BJ (cell line): ENCODE measurements at regions not wholly inside any gene's neighbourhood (a gene's known extent, or its start where the extent isn't known, plus 50 kb on each side); places are given as distances from the start of the nearest gene placed in this dataset.

ENCODE experiments used
- CTCF ChIA-PET: fragments of 350-600 bp; formaldehyde crosslinking; extraction: SDS; loops from one replicate; lab custom pipeline; 2021; ENCODE audit warnings: antibody characterized with exemption, inconsistent platforms; lab: Yijun Ruan, JAX
- POLR2A ChIA-PET: fragments of 300-600 bp; sonication (Branson Sonifier 250); formaldehyde crosslinking; extraction: SDS; loops from one replicate; lab custom pipeline; 2021; ENCODE audit warnings: antibody characterized with exemption; lab: Charles Lee
- DNase-seq: peaks from one replicate; pipeline ENCODE4 v3.0.0-alpha.2; 2011; ENCODE audit warnings: low read depth
- H3K27me3 ChIP-seq: 2 replicates; pipeline ENCODE4 v1.6.0; 2011; ENCODE audit warnings: low read length; ENCODE audit not compliant: control insufficient read depth, insufficient read depth
- H3K36me3 ChIP-seq: 2 replicates; pipeline ENCODE4 v1.5.1; 2011; ENCODE audit warnings: low read length; ENCODE audit not compliant: control insufficient read depth, insufficient read depth
- H3K4me3 ChIP-seq: 2 replicates; pipeline ENCODE4 v1.5.1; 2011; ENCODE audit warnings: low read depth, mild to moderate bottlenecking, control low read depth, low read length
- TF ChIP-seq, protein P1 (sequence below): IDR thresholded peaks from 2 replicates; pipeline ENCODE4 v1.5.1; 2011; ENCODE audit warnings: low read depth, mild to moderate bottlenecking, control low read depth, inconsistent platforms, low read length, moderate library complexity; ENCODE audit not compliant: insufficient read depth

DNA sequence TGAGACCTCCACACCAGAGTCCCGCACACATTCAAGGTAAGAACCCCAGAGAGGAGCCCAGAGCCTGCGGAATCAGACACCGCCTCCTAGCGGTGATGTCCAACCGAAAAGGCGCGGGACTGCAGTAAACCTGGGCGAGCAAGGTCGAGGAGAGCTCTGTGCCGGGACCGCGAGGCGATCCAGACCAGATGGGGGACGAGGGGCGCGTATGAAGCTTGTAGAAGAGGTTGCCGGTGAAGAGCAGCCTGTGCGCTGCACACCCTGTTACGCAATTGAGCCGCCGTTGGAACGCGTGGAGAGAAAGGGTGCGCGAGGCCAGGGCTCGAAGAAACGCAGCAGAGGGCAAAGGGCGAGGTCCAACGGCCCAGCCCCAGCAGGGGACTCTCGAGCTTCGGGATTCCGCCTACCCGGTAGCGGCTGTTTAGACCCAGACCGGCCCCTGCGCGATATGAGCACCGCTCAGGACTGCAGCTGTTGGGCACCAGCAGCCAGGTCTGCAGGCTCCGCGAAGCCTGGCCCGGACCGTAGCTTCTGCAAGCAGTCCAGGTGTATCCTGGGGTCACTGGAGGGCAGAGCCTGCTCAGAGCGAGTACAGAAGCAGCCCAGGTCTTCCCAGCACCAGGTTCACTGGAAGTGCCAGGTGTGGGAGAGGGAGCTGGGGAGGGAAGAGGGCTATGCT is 65.9 kb upstream of the ZNF599 start:
- no peak for DNase-seq
- H3K36me3 ChIP-seq = no peaks in the 10 kb centered on the region
- ChIA-PET POLR2A (no interaction called here), CTCF (no interaction called here)
- peaks cover 2% of the 10 kb centered on the region; the same call in 1 of the 2 replicates for H3K27me3 ChIP-seq
- no peak overlapping the region for H3K4me3 ChIP-seq
- TF ChIP-seq, protein P1, sequence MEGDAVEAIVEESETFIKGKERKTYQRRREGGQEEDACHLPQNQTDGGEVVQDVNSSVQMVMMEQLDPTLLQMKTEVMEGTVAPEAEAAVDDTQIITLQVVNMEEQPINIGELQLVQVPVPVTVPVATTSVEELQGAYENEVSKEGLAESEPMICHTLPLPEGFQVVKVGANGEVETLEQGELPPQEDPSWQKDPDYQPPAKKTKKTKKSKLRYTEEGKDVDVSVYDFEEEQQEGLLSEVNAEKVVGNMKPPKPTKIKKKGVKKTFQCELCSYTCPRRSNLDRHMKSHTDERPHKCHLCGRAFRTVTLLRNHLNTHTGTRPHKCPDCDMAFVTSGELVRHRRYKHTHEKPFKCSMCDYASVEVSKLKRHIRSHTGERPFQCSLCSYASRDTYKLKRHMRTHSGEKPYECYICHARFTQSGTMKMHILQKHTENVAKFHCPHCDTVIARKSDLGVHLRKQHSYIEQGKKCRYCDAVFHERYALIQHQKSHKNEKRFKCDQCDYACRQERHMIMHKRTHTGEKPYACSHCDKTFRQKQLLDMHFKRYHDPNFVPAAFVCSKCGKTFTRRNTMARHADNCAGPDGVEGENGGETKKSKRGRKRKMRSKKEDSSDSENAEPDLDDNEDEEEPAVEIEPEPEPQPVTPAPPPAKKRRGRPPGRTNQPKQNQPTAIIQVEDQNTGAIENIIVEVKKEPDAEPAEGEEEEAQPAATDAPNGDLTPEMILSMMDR = peak; percentile 31

- Histone ChIP-seq H3K36me3 (no peaks in the 10 kb centered on the region), H3K4me3 (no peak overlapping the region), H3K27me3 (peaks cover 2% of the 10 kb centered on the region; the same call in 1 of the 2 replicates)
- CTCF ChIA-PET = no interaction called here
- no peak for DNase-seq
- POLR2A ChIA-PET = no interaction called here
- TF ChIP-seq, protein P1 = no peak
Observed at GRCh38 chr19:34838248-34838647, 65.2 kb upstream of the ZNF599 start.

DNA sequence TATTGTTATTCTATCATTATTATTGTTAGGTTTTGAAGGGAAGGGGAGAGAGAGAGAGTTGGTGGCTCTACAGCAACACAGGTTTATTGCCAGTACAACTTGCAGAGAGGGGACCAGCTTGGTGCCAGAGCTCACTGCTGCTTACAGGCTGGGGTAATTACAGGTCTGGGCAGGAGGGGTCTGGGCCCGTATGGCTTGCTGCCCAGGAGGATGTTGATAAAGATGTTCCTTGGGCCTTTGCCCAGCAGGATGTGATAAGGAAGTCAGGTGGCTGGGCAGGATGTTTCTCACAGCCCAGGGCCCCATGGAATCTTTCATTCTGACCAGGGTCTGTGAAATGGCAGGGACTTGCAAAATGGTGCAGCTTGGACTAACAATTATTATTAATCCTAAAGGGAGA is 64.2 kb upstream of the ZNF599 start:
- CTCF ChIA-PET = no interaction called here
- H3K36me3 ChIP-seq = no peaks in the 10 kb centered on the region
- TF ChIP-seq, protein P1 = no peak
- no peak overlapping the region for H3K4me3 ChIP-seq
- no peak for DNase-seq
- peaks cover 2% of the 10 kb centered on the region; the same call in 1 of the 2 replicates for H3K27me3 ChIP-seq
- POLR2A ChIA-PET = no interaction called here

DNA sequence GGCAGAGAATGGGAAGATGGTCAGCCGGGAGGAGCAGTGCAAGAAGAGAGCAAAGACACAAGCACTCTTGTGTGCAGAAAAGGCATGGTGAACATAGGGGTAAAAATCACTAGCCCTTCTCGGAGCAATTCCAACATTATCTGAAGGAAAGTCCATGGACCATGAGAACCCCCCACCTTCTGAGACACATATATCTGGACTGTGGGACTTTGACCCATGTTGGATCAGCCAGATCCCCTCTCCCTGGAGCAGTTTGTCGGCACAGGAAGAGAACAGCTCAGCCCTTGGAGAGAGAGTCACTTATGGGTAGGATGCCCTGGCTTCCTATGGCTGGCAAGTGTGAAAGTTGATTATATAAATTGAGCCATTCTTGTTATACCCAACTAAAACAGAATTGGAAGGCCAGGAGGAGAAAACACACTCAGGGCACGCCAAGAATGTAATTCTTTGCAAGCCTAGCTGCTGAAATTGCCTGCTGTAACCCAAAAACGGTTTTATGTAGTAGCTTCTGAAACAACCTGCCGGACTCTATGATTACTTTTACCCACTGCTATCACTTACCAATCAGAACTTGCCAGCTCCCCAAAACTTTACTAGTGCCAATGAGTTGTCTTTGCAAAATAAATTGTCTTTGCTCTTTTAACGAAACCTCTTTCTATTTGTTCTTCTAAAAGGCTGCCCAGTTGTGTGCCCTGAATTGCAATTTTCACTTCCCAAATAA is 62.8 kb upstream of the ZNF599 start:
- DNase-seq = no peak
- peaks cover 2% of the 10 kb centered on the region; the same call in 1 of the 2 replicates for H3K27me3 ChIP-seq
- TF ChIP-seq, protein P1 = no peak
- H3K4me3 ChIP-seq = no peak overlapping the region
- no peaks in the 10 kb centered on the region for H3K36me3 ChIP-seq
- POLR2A ChIA-PET = no interaction called here
- CTCF ChIA-PET = no interaction called here

GRCh38 chr19:34834472-34835061 is 61.6 kb upstream of the ZNF599 start:
- Histone ChIP-seq H3K27me3 (peaks cover 2% of the 10 kb centered on the region; the same call in 1 of the 2 replicates), H3K36me3 (no peaks in the 10 kb centered on the region), H3K4me3 (no peak overlapping the region)
- TF ChIP-seq, protein P1 = no peak
- CTCF ChIA-PET = interaction anchor here (0.6 kb wide), 1 partner anchor 99 kb away, joined by 5 read pairs; no protein-coding TSS in a partner anchor
- no peak for DNase-seq
- POLR2A ChIA-PET = no interaction called here
